H9 (cell line): ENCODE measurements at regions not wholly inside any gene's neighbourhood (a gene's known extent, or its start where the extent isn't known, plus 50 kb on each side); places are given as distances from the start of the nearest gene placed in this dataset.

ENCODE experiments used
- DNase-seq: peaks from one replicate; pipeline ENCODE4 v3.0.0-alpha.2; 2017
- H2AFZ ChIP-seq: one replicate; pipeline ENCODE4 v1.6.1; 2013; ENCODE audit warnings: mild to moderate bottlenecking, low read length, control low read depth, moderate library complexity
- H2AK5ac ChIP-seq: 2 replicates; pipeline ENCODE4 v1.6.1; 2013; ENCODE audit warnings: low read length, control low read depth, mixed read lengths; ENCODE audit not compliant: insufficient read length
- H2BK120ac ChIP-seq: one replicate; pipeline ENCODE4 v1.6.1; 2013; ENCODE audit warnings: low read depth, mild to moderate bottlenecking, low read length, control low read depth, inconsistent platforms; ENCODE audit not compliant: poor library complexity, severe bottlenecking
- H2BK12ac ChIP-seq: 2 replicates; pipeline ENCODE4 v1.6.1; 2013; ENCODE audit warnings: low read length, control low read depth, mixed read lengths, low read depth; ENCODE audit not compliant: insufficient read length
- H2BK15ac ChIP-seq: 2 replicates; pipeline ENCODE4 v1.6.1; 2013; ENCODE audit warnings: low read depth, low read length, control low read depth
- H2BK20ac ChIP-seq: one replicate; pipeline ENCODE4 v1.6.1; 2013; ENCODE audit warnings: low read depth, mild to moderate bottlenecking, low read length, control low read depth, inconsistent platforms; ENCODE audit not compliant: poor library complexity, severe bottlenecking
- H2BK5ac ChIP-seq: 2 replicates; pipeline ENCODE4 v1.6.1; 2013; ENCODE audit warnings: low read length, control low read depth, mixed read lengths; ENCODE audit not compliant: insufficient read length
- H3K14ac ChIP-seq: 2 replicates; pipeline ENCODE4 v1.6.1; 2013; ENCODE audit warnings: low read length, control low read depth; ENCODE audit not compliant: insufficient read depth
- H3K18ac ChIP-seq: 2 replicates; pipeline ENCODE4 v1.6.1; 2013; ENCODE audit warnings: low read depth, mild to moderate bottlenecking, mixed read lengths, low read length, control low read depth; ENCODE audit not compliant: insufficient read length
- H3K23ac ChIP-seq: 2 replicates; pipeline ENCODE4 v1.6.1; 2013; ENCODE audit warnings: low read length, control low read depth, mixed read lengths, low read depth; ENCODE audit not compliant: insufficient read length
- H3K23me2 ChIP-seq: 2 replicates; pipeline ENCODE4 v1.6.1; 2013; ENCODE audit warnings: low read depth, mild to moderate bottlenecking, mixed read lengths, low read length, control low read depth; ENCODE audit not compliant: insufficient read length, poor library complexity, severe bottlenecking
- H3K27ac ChIP-seq: 2 replicates; pipeline ENCODE4 v1.5.1; 2013; ENCODE audit warnings: low read length, control low read depth, mixed read lengths, low read depth; ENCODE audit not compliant: insufficient read length
- H3K27me3 ChIP-seq: 2 replicates; pipeline ENCODE4 v1.6.1; 2013; ENCODE audit warnings: low read length, control low read depth, inconsistent platforms; ENCODE audit not compliant: insufficient read depth
- H3K4ac ChIP-seq: 2 replicates; pipeline ENCODE4 v1.6.1; 2013; ENCODE audit warnings: low read depth, mild to moderate bottlenecking, control low read depth, inconsistent platforms, low read length, moderate library complexity
- H3K4me1 ChIP-seq: 2 replicates; pipeline ENCODE4 v1.6.1; 2013; ENCODE audit warnings: low read length, control low read depth, inconsistent platforms; ENCODE audit not compliant: insufficient read depth
- H3K4me2 ChIP-seq: 2 replicates; pipeline ENCODE4 v1.6.1; 2013; ENCODE audit warnings: low read length, control low read depth, mixed read lengths; ENCODE audit not compliant: insufficient read length, insufficient read depth
- H3K56ac ChIP-seq: 2 replicates; pipeline ENCODE4 v1.6.1; 2013; ENCODE audit warnings: low read depth, mild to moderate bottlenecking, mixed read lengths, low read length, control low read depth; ENCODE audit not compliant: insufficient read length
- H3K79me1 ChIP-seq: 2 replicates; pipeline ENCODE4 v1.6.1; 2013; ENCODE audit warnings: low read depth, mild to moderate bottlenecking, moderate library complexity, low read length, control low read depth, inconsistent platforms; ENCODE audit not compliant: insufficient read depth, poor library complexity, severe bottlenecking
- H3K79me2 ChIP-seq: 2 replicates; pipeline ENCODE4 v1.6.1; 2013; ENCODE audit warnings: low read length, control low read depth, inconsistent platforms; ENCODE audit not compliant: insufficient read depth
- H3K9ac ChIP-seq: 2 replicates; pipeline ENCODE4 v1.6.1; 2013; ENCODE audit warnings: low read length, control low read depth, mixed read lengths; ENCODE audit not compliant: insufficient read length; ENCODE audit errors: extremely low read depth
- H3K9me3 ChIP-seq: one replicate; pipeline ENCODE4 v1.6.1; 2013; ENCODE audit warnings: low read depth, low read length, inconsistent platforms; ENCODE audit not compliant: control insufficient read depth
- H3T11ph ChIP-seq: one replicate; pipeline ENCODE4 v1.6.1; 2013; ENCODE audit warnings: mild to moderate bottlenecking, low read length, control low read depth, inconsistent platforms
- H4K20me1 ChIP-seq: one replicate; pipeline ENCODE4 v1.6.1; 2013; ENCODE audit not compliant: control insufficient read depth, insufficient read length, insufficient read depth
- H4K5ac ChIP-seq: 2 replicates; pipeline ENCODE4 v1.6.1; 2013; ENCODE audit warnings: low read depth, mild to moderate bottlenecking, mixed read lengths, low read length, control low read depth; ENCODE audit not compliant: insufficient read length
- H4K8ac ChIP-seq: replicated peaks from 2 replicates; pipeline ENCODE4 v1.6.1; 2013; ENCODE audit warnings: low read length, control low read depth, mixed read lengths, low read depth; ENCODE audit not compliant: insufficient read length
- H4K91ac ChIP-seq: 2 replicates; pipeline ENCODE4 v1.6.1; 2013; ENCODE audit warnings: low read depth, mild to moderate bottlenecking, moderate library complexity, mixed read lengths, low read length, control low read depth; ENCODE audit not compliant: insufficient read length
- H3K27ac Mint-ChIP-seq, 3 experiments: 2 replicates in 2 of 3; 3 replicates in 1 of 3; pipeline ENCODE4 v1.8.0; 2020 to 2021; ENCODE audit warnings: mixed read lengths in 3 of 3, mild to moderate bottlenecking in 1 of 3, moderate library complexity in 1 of 3
- H3K27me3 Mint-ChIP-seq: 2 replicates; pipeline ENCODE4 v1.8.0; 2021; ENCODE audit warnings: low read depth, mild to moderate bottlenecking, moderate library complexity, mixed read lengths
- H3K36me3 Mint-ChIP-seq, 3 experiments: 2 replicates in 2 of 3; 3 replicates in 1 of 3; pipeline ENCODE4 v1.8.0; 2020 to 2021; ENCODE audit warnings: low read depth in 3 of 3, mixed read lengths in 3 of 3; ENCODE audit not compliant: insufficient read depth in 1 of 3
- H3K4me1 Mint-ChIP-seq, 2 experiments: 2 replicates each; pipeline ENCODE4 v1.8.0; 2020; ENCODE audit warnings: mixed read lengths in 2 of 2
- H3K4me3 Mint-ChIP-seq, 2 experiments: 2 replicates in 1 of 2; 3 replicates in 1 of 2; pipeline ENCODE4 v1.8.0; 2020 to 2021; ENCODE audit warnings: mild to moderate bottlenecking in 2 of 2, mixed read lengths in 2 of 2, moderate library complexity in 1 of 2
- H3K9me3 Mint-ChIP-seq, 2 experiments: 2 replicates in 1 of 2; 3 replicates in 1 of 2; pipeline ENCODE4 v1.8.0; 2020; ENCODE audit warnings: mild to moderate bottlenecking in 2 of 2, mixed read lengths in 2 of 2, moderate library complexity in 1 of 2
- WGBS: extraction: QIAGEN DNeasy Blood & Tissue Kit; methylation state at CpG from one replicate; pipeline ENCODE4 v1.1.7; 2013; ENCODE audit warnings: missing lambda C conversion rate, low lambda C conversion rate, mixed read lengths; ENCODE audit not compliant: insufficient read length; ENCODE audit errors: extremely low coverage; 5-methylcytosine and 5-hydroxymethylcytosine counted together
- TF ChIP-seq, protein P1 (sequence below): fragments of 200-600 bp; sonication (generic); conservative IDR thresholded peaks from 3 replicates; pipeline ENCODE4 v1.8.0; 2021; ENCODE audit warnings: antibody characterized with exemption, mild to moderate bottlenecking

DNA sequence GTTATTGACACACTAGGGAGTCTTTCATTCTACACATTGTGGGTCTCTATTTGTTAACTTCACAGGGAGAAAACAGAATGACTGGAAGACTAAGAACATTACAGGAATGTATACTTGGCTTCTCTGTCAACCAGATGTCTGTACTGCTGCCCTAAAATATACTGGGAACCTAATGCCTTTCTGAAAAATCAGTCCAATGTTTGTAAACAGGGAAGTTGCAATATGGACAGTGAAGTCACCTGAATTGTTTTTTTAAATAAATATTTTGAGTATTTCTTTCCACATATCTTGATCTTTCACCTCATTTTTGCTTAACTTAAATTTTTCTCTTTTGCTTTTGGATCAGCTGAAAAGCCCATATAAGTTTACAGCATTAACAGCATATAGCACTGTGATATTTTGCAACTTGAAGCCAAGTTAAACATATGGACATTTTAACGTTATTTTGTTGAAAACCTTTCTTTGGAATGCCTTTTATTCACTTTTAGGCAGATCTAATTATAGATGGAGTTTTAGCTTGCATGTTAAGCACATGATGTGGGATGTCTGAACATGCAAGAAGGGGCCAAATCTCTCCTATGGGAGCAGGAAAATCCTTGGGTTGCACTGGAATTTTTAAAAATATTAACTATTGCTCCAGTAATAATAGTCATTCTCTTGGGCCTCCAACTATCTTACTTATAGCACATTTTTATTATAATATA is 137.7 kb upstream of the TWIST2 start:
- no peak overlapping the region for H3K9ac ChIP-seq
- no peak for DNase-seq

More for the DNA sequence above, 137.7 kb upstream of the TWIST2 start:
- H3K4me1 ChIP-seq = no peaks in the 10 kb centered on the region
- H2BK15ac ChIP-seq = no peak overlapping the region
- no peaks in the 10 kb centered on the region for H4K20me1 ChIP-seq
- no peak overlapping the region for H3K27ac Mint-ChIP-seq
- H3K27me3 ChIP-seq = no peaks in the 10 kb centered on the region
- no peak overlapping the region for H2AFZ ChIP-seq
- no peak overlapping the region for H2BK20ac ChIP-seq
- H3K36me3 Mint-ChIP-seq = no peaks in the 10 kb centered on the region
- no peaks in the 10 kb centered on the region for H3K79me2 ChIP-seq
- H3K27ac ChIP-seq = no peak overlapping the region
- H3K4me1 Mint-ChIP-seq = no peaks in the 10 kb centered on the region
- no peak overlapping the region for H3K18ac ChIP-seq
- H3K9me3 ChIP-seq = no peaks in the 10 kb centered on the region
- H3K4ac ChIP-seq = no peak overlapping the region
- no peak overlapping the region for H3K14ac ChIP-seq
- no peak overlapping the region for H3K4me3 Mint-ChIP-seq
- TF ChIP-seq, protein P1, sequence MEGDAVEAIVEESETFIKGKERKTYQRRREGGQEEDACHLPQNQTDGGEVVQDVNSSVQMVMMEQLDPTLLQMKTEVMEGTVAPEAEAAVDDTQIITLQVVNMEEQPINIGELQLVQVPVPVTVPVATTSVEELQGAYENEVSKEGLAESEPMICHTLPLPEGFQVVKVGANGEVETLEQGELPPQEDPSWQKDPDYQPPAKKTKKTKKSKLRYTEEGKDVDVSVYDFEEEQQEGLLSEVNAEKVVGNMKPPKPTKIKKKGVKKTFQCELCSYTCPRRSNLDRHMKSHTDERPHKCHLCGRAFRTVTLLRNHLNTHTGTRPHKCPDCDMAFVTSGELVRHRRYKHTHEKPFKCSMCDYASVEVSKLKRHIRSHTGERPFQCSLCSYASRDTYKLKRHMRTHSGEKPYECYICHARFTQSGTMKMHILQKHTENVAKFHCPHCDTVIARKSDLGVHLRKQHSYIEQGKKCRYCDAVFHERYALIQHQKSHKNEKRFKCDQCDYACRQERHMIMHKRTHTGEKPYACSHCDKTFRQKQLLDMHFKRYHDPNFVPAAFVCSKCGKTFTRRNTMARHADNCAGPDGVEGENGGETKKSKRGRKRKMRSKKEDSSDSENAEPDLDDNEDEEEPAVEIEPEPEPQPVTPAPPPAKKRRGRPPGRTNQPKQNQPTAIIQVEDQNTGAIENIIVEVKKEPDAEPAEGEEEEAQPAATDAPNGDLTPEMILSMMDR = no peak
- H3K56ac ChIP-seq = no peak overlapping the region
- H2BK12ac ChIP-seq = no peak overlapping the region
- H3K9me3 Mint-ChIP-seq = no peaks in the 10 kb centered on the region
- no peaks in the 10 kb centered on the region for H3K23me2 ChIP-seq
- H2AK5ac ChIP-seq = no peak overlapping the region
- no peaks in the 10 kb centered on the region for H3K79me1 ChIP-seq
- H2BK120ac ChIP-seq = no peak overlapping the region
- no peak overlapping the region for H3T11ph ChIP-seq
- no CpG with 5 or more reads among the region's 1 CpG for WGBS
- H2BK5ac ChIP-seq = no peak overlapping the region
- peaks cover 15% of the 10 kb centered on the region for H3K27me3 Mint-ChIP-seq
- H4K5ac ChIP-seq = no peak overlapping the region
- H3K23ac ChIP-seq = no peak overlapping the region
- H4K91ac ChIP-seq = no peak overlapping the region
- H4K8ac ChIP-seq = no peak overlapping the region
- H3K4me2 ChIP-seq = no peak overlapping the region
